Ishikawa (cell line): ENCODE measurements at regions not wholly inside any gene's neighbourhood (a gene's known extent, or its start where the extent isn't known, plus 50 kb on each side); places are given as distances from the start of the nearest gene placed in this dataset.

ENCODE experiments used
- CEBPB ChIP-seq: IDR thresholded peaks from 2 replicates; pipeline ENCODE4 v1.6.1; 2012
- CREB1 ChIP-seq: IDR thresholded peaks from 2 replicates; pipeline ENCODE4 v1.6.1; 2012; ENCODE audit warnings: low read depth
- EGR1 ChIP-seq: IDR thresholded peaks from 2 replicates; pipeline ENCODE4 v1.6.1; 2012
- EP300 ChIP-seq: IDR thresholded peaks from 2 replicates; pipeline ENCODE4 v1.6.1; 2012; ENCODE audit warnings: borderline replicate concordance
- FOXM1 ChIP-seq: IDR thresholded peaks from 2 replicates; pipeline ENCODE4 v1.6.1; 2012; ENCODE audit warnings: low read depth, borderline replicate concordance
- NFIC ChIP-seq: IDR thresholded peaks from 2 replicates; pipeline ENCODE4 v1.6.1; 2012
- RAD21 ChIP-seq: IDR thresholded peaks from 2 replicates; pipeline ENCODE4 v1.6.1; 2012; ENCODE audit warnings: low read depth
- TAF1 ChIP-seq: IDR thresholded peaks from 2 replicates; pipeline ENCODE4 v1.6.1; 2012; ENCODE audit warnings: low read depth, mild to moderate bottlenecking
- TCF12 ChIP-seq: IDR thresholded peaks from 2 replicates; pipeline ENCODE4 v1.6.1; 2012; ENCODE audit warnings: low read depth
- YY1 ChIP-seq: IDR thresholded peaks from 2 replicates; pipeline ENCODE4 v1.6.1; 2012; ENCODE audit warnings: low read depth
- ZBTB7A ChIP-seq: IDR thresholded peaks from 2 replicates; pipeline ENCODE4 v1.6.1; 2012; ENCODE audit warnings: low read depth
- TF ChIP-seq, protein P1 (sequence below): IDR thresholded peaks from 2 replicates; pipeline ENCODE4 v1.6.1; 2012
- TF ChIP-seq, protein P2 (sequence below): IDR thresholded peaks from 2 replicates; pipeline ENCODE4 v1.6.1; 2012; ENCODE audit warnings: low read depth, mild to moderate bottlenecking
- TF ChIP-seq, protein P3 (sequence below): IDR thresholded peaks from 2 replicates; pipeline ENCODE4 v1.6.1; 2012

DNA sequence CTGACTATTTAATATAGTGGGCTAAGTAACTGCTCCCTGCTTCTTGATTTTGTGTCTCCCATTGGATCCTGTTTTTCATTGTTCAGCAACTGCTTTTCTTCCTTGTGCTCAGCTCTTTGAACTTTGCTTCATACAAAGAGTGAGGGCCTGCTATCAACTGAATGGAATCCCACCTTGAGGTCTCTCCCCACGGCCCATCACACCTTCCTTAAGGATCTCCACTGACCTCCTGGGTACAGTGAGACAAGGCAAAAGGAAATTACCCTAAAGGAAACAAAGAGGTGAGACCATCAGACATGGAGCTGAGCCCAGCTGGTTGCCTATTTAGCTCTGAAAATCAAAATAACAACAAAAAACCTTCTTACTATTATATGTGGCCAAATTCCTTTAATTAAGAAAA is 91.3 kb upstream of the RPL34 start:
- no peak for TF ChIP-seq TCF12
- TF ChIP-seq RAD21 = no peak
- TF ChIP-seq, protein P1, sequence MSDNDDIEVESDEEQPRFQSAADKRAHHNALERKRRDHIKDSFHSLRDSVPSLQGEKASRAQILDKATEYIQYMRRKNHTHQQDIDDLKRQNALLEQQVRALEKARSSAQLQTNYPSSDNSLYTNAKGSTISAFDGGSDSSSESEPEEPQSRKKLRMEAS = no peak
- TF ChIP-seq YY1 = no peak
- no peak for TF ChIP-seq NFIC
- no peak for TF ChIP-seq EGR1
- no peak for TF ChIP-seq CEBPB
- TF ChIP-seq, protein P2, sequence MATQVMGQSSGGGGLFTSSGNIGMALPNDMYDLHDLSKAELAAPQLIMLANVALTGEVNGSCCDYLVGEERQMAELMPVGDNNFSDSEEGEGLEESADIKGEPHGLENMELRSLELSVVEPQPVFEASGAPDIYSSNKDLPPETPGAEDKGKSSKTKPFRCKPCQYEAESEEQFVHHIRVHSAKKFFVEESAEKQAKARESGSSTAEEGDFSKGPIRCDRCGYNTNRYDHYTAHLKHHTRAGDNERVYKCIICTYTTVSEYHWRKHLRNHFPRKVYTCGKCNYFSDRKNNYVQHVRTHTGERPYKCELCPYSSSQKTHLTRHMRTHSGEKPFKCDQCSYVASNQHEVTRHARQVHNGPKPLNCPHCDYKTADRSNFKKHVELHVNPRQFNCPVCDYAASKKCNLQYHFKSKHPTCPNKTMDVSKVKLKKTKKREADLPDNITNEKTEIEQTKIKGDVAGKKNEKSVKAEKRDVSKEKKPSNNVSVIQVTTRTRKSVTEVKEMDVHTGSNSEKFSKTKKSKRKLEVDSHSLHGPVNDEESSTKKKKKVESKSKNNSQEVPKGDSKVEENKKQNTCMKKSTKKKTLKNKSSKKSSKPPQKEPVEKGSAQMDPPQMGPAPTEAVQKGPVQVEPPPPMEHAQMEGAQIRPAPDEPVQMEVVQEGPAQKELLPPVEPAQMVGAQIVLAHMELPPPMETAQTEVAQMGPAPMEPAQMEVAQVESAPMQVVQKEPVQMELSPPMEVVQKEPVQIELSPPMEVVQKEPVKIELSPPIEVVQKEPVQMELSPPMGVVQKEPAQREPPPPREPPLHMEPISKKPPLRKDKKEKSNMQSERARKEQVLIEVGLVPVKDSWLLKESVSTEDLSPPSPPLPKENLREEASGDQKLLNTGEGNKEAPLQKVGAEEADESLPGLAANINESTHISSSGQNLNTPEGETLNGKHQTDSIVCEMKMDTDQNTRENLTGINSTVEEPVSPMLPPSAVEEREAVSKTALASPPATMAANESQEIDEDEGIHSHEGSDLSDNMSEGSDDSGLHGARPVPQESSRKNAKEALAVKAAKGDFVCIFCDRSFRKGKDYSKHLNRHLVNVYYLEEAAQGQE = no peak
- no peak for TF ChIP-seq TAF1
- TF ChIP-seq EP300 = no peak
- TF ChIP-seq, protein P3, sequence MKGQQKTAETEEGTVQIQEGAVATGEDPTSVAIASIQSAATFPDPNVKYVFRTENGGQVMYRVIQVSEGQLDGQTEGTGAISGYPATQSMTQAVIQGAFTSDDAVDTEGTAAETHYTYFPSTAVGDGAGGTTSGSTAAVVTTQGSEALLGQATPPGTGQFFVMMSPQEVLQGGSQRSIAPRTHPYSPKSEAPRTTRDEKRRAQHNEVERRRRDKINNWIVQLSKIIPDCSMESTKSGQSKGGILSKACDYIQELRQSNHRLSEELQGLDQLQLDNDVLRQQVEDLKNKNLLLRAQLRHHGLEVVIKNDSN = no peak
- no peak for TF ChIP-seq ZBTB7A
- no peak for TF ChIP-seq CREB1
- TF ChIP-seq FOXM1 = no peak
